ENCODE measurements at regions not wholly inside any gene's neighbourhood (a gene's known extent, or its start where the extent isn't known, plus 50 kb on each side); places are given as distances from the start of the nearest gene placed in this dataset.

- no peak overlapping the region for H3K4me3 ChIP-seq
- TF ChIP-seq CTCF (IDR thresholded peaks at IDR 0.05 in 4 of 5, conservative IDR thresholded peaks at IDR 0.05 in 1 of 5) (no peak), POLR2A (IDR thresholded peaks at IDR 0.05) (no peak)
- H3K9me3 ChIP-seq, result no peaks in the 10 kb centered on the region
- peaks cover 18 to 28% (median 26%) of the 10 kb centered on the region in 3 donors for H3K27me3 ChIP-seq
- DNase-seq (no peak), ATAC-seq (no peak)
- H3K4me1 ChIP-seq, result peaks cover 0 to 14% of the 10 kb centered on the region in 2 donors
- intact Hi-C loops (cut with DNase I; ENCODE audit: low total_unique reads), result loop anchor here (10.0 kb wide), 1 partner anchor 71 kb away; no protein-coding TSS in a partner anchor
- in situ Hi-C loops (cut with MboI; ENCODE audit: low sequenced_read_pairs in 4 of 4), result loop anchor here in 1 of 4 donors (25.0 kb wide), 1 partner anchor 92 kb away; no protein-coding TSS in a partner anchor
- H3K27ac ChIP-seq, result peak overlapping the region in 3 of 4 donors; percentile 59 to 72 (median 61)
- no peaks in the 10 kb centered on the region for H3K36me3 ChIP-seq
Measured at GRCh38 chr18:22345718-22346117, 72.0 kb downstream of the CTAGE1 start.

GRCh38 chr18:22344908-22345670 lies 72.6 kb downstream of the CTAGE1 start:
- in situ Hi-C loops (cut with MboI; ENCODE audit: low sequenced_read_pairs in 4 of 4), result loop anchor here in 1 of 4 donors (25.0 kb wide), 1 partner anchor 92 kb away; no protein-coding TSS in a partner anchor

GRCh38 chr18:22344445-22344844 lies 73.3 kb downstream of the CTAGE1 start:
- no peak overlapping the region for H3K27ac ChIP-seq

More at GRCh38 chr18:22344908-22345670, 72.6 kb downstream of the CTAGE1 start:
- H3K4me1 ChIP-seq, result peaks cover 0 to 14% of the 10 kb centered on the region in 2 donors
- DNase-seq (no peak), ATAC-seq (no peak)
- H3K36me3 ChIP-seq, result no peaks in the 10 kb centered on the region
- TF ChIP-seq CTCF (IDR thresholded peaks at IDR 0.05 in 4 of 5, conservative IDR thresholded peaks at IDR 0.05 in 1 of 5) (no peak), POLR2A (IDR thresholded peaks at IDR 0.05) (no peak)
- no peak overlapping the region for H3K4me3 ChIP-seq
- peak overlapping the region in 1 of 4 donors; percentile 72 for H3K27ac ChIP-seq
- peaks cover 14 to 27% (median 26%) of the 10 kb centered on the region in 3 donors for H3K27me3 ChIP-seq
- intact Hi-C loops (cut with DNase I; ENCODE audit: low total_unique reads), result loop anchor here (10.0 kb wide), 1 partner anchor 70 kb away; no protein-coding TSS in a partner anchor
- H3K9me3 ChIP-seq, result no peaks in the 10 kb centered on the region

GRCh38 chr18:22343613-22344012 lies 74.1 kb downstream of the CTAGE1 start:
- Histone ChIP-seq H3K36me3 (no peaks in the 10 kb centered on the region), H3K4me1 (peaks cover 0 to 9% of the 10 kb centered on the region in 2 donors), H3K4me3 (no peak overlapping the region), H3K27me3 (peaks cover under 1 to 12% (median 11%) of the 10 kb centered on the region in 3 donors), H3K27ac (no peak overlapping the region), H3K9me3 (no peaks in the 10 kb centered on the region)
- intact Hi-C loops (cut with DNase I; ENCODE audit: low total_unique reads), result loop anchor here (10.0 kb wide), 1 partner anchor 69 kb away; no protein-coding TSS in a partner anchor
- no peak for TF ChIP-seq CTCF (IDR thresholded peaks at IDR 0.05 in 4 of 5, conservative IDR thresholded peaks at IDR 0.05 in 1 of 5)
- no peak for TF ChIP-seq POLR2A (IDR thresholded peaks at IDR 0.05)
- in situ Hi-C loops (cut with MboI; ENCODE audit: low sequenced_read_pairs in 4 of 4), result loop anchor here in 1 of 4 donors (25.0 kb wide), 1 partner anchor 94 kb away; no protein-coding TSS in a partner anchor
- ATAC-seq (no peak), DNase-seq (no peak)

More at GRCh38 chr18:22344445-22344844, 73.3 kb downstream of the CTAGE1 start:
- in situ Hi-C loops (cut with MboI; ENCODE audit: low sequenced_read_pairs in 4 of 4) (loop anchor here in 1 of 4 donors (25.0 kb wide), 1 partner anchor 93 kb away; no protein-coding TSS in a partner anchor), intact Hi-C loops (cut with DNase I; ENCODE audit: low total_unique reads) (loop anchor here (10.0 kb wide), 1 partner anchor 70 kb away; no protein-coding TSS in a partner anchor)
- peaks cover 8 to 21% (median 20%) of the 10 kb centered on the region in 3 donors for H3K27me3 ChIP-seq
- peaks cover 0 to 14% of the 10 kb centered on the region in 2 donors for H3K4me1 ChIP-seq
- TF ChIP-seq POLR2A (IDR thresholded peaks at IDR 0.05) (no peak), CTCF (IDR thresholded peaks at IDR 0.05 in 4 of 5, conservative IDR thresholded peaks at IDR 0.05 in 1 of 5) (no peak)
- H3K4me3 ChIP-seq, result no peak overlapping the region
- H3K9me3 ChIP-seq, result no peaks in the 10 kb centered on the region
- DNase-seq (no peak), ATAC-seq (no peak)
- H3K36me3 ChIP-seq, result no peaks in the 10 kb centered on the region
